ENCODE measurements at regions not wholly inside any gene's neighbourhood (a gene's known extent, or its start where the extent isn't known, plus 50 kb on each side); places are given as distances from the start of the nearest gene placed in this dataset.

DNA sequence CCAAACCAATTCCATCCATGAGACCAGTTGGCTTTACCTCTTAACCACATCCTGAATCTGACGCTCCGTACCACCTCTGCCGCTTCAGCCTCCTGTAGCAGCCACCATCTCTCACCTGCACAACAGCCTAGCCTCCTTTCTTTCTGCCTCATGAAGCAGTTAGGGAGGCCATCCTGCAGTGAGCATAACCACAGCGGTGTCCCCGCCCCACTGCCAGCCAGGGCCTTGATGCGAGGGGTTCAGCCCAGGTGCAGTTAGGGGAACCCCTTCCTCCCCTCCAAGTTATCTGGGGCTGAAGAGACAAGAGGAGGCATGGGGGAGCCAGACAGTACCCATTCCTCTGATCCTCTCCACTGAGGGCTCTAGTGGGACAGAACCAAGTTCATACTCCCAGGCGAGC lies 167.0 kb downstream of the C5orf15 start:
- TF ChIP-seq, protein P1, sequence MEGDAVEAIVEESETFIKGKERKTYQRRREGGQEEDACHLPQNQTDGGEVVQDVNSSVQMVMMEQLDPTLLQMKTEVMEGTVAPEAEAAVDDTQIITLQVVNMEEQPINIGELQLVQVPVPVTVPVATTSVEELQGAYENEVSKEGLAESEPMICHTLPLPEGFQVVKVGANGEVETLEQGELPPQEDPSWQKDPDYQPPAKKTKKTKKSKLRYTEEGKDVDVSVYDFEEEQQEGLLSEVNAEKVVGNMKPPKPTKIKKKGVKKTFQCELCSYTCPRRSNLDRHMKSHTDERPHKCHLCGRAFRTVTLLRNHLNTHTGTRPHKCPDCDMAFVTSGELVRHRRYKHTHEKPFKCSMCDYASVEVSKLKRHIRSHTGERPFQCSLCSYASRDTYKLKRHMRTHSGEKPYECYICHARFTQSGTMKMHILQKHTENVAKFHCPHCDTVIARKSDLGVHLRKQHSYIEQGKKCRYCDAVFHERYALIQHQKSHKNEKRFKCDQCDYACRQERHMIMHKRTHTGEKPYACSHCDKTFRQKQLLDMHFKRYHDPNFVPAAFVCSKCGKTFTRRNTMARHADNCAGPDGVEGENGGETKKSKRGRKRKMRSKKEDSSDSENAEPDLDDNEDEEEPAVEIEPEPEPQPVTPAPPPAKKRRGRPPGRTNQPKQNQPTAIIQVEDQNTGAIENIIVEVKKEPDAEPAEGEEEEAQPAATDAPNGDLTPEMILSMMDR (IDR thresholded peaks at IDR 0.05; ENCODE audit: low read depth, low read length, missing control alignments) = no peak
- no peak overlapping the region for H3K4me3 ChIP-seq (ENCODE audit: low read depth, low read length)
- no peaks in the 10 kb centered on the region for H3K36me3 ChIP-seq (replicated peaks)
- DNase-seq = no peak
- no peak overlapping the region for H3K27ac ChIP-seq
- in situ Hi-C loops (cut with HindIII; ENCODE audit: low pct_ligation_motif_present, low sequenced_read_pairs) = no loop called here
- H3K27me3 ChIP-seq (replicated peaks) = no peaks in the 10 kb centered on the region

DNA sequence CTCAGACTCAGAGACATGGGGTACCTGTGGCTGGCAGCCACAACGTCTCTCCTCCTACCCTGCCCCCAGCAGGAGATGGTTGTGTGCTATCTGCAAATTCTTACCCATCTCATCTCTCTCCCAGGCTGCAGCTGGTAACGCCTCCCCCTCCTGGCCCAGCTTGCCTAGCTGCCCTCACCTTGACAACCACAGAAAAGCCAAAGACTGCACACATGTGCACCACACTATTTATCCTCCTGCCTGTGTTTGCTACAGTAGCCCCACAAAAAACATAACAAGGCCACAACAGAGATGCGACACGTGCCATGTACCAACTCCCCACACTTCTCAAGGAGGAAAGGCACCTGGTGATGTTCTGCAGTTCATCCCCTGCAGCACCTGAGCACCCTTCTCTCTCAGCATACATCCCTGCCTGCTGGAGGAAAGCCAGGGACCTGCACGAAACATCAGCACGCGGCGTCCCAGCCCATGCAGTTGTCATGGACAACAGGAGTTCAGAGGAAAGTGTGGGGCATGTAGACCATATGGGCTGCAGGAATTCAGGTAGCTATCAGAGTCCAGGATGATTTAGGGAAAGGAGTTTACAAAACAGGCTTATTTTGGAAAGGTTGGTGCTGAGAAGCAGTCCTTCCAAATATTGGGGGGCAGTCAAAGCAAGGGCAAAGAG lies 168.7 kb downstream of the C5orf15 start:
- Histone ChIP-seq H3K4me3 (ENCODE audit: low read depth, low read length) (no peak overlapping the region), H3K27ac (no peak overlapping the region), H3K27me3 (replicated peaks) (peaks cover under 1% of the 10 kb centered on the region), H3K36me3 (replicated peaks) (no peaks in the 10 kb centered on the region)
- DNase-seq = no peak
- TF ChIP-seq, protein P1 (IDR thresholded peaks at IDR 0.05; ENCODE audit: low read depth, low read length, missing control alignments) = no peak
- in situ Hi-C loops (cut with HindIII; ENCODE audit: low pct_ligation_motif_present, low sequenced_read_pairs) = no loop called here

DNA sequence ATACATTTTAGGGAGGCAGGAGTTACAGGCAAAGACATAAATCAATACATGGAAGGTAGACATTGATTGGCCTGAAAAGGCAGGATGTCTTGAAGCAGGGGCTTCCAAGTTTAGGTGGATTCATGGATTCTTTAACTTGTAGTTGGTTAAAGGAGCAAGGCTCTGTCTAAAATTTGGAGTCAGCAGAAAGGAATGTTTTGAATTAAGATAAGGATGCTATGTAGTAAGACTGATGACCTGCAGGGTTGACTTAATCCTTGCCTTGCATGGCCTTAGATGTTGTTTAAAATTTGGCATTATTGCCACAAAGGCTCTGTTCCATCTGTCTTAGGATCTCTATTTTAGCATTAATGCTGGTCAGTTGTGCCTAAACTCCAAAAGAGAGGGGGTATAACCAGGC lies 171.3 kb downstream of the C5orf15 start:
- Histone ChIP-seq H3K36me3 (replicated peaks) (no peaks in the 10 kb centered on the region), H3K27ac (no peak overlapping the region), H3K4me3 (ENCODE audit: low read depth, low read length) (no peak overlapping the region), H3K27me3 (replicated peaks) (peaks cover 3% of the 10 kb centered on the region)
- peak; percentile 13 for DNase-seq
- TF ChIP-seq, protein P1 (IDR thresholded peaks at IDR 0.05; ENCODE audit: low read depth, low read length, missing control alignments) = no peak
- in situ Hi-C loops (cut with HindIII; ENCODE audit: low pct_ligation_motif_present, low sequenced_read_pairs) = no loop called here

DNA sequence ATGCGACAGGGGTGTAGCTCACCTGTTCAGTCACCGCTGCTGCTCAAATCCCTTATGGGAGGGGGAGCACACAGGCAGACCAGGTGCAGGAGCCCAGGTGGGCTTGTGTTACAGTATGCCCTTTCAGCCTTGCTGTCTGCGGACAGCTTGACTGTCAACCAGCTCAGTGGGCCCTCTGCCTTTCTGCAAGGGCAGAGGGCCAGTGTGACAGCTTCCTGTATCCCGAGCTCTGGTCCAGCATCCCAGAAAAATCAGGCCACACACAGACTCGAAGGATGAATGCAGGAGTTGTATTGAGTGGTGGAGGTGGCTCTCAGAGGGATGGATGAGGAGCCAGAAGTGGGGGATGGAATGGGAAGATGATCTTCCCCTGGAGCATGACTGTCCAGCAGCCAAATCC lies 172.2 kb downstream of the C5orf15 start:
- in situ Hi-C loops (cut with HindIII; ENCODE audit: low pct_ligation_motif_present, low sequenced_read_pairs) = no loop called here
- Histone ChIP-seq H3K4me3 (ENCODE audit: low read depth, low read length) (no peak overlapping the region), H3K36me3 (replicated peaks) (no peaks in the 10 kb centered on the region), H3K27me3 (replicated peaks) (peaks cover 3% of the 10 kb centered on the region), H3K27ac (no peak overlapping the region)
- DNase-seq = no peak
- TF ChIP-seq, protein P1 (IDR thresholded peaks at IDR 0.05; ENCODE audit: low read depth, low read length, missing control alignments) = no peak

DNA sequence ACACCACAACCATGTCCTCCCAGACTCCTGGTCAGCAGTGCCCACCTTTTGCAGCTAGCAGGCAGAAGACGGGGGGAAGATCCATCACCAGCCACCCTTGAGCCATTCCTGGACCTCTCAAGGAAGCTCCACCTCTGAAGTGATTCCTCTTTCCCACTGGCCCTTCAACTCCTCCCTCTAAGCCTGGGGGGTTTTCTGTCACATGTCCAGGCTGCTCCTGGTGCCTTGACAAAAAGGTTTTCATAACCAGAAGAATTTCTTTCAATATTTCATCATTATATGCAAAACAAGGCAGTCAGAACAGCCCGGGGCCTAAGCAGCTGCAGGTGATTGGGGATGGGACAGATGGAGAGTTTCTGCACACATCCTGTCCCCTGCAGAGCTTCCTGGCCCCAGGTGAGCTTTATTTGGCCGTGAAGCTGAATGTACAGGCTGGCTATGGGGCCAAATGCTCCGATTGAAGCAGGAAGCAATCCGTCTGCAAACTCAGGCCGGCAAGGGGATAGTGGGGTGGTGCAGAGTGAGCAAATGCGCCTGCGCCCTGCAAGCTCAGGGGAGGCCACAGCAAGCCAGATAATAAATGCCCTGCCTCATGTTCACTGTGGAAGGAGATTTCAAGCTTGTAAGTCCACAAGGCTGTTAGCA lies 173.5 kb downstream of the C5orf15 start:
- in situ Hi-C loops (cut with HindIII; ENCODE audit: low pct_ligation_motif_present, low sequenced_read_pairs) = no loop called here
- TF ChIP-seq, protein P1 (IDR thresholded peaks at IDR 0.05; ENCODE audit: low read depth, low read length, missing control alignments) = no peak
- Histone ChIP-seq H3K27ac (no peak overlapping the region), H3K27me3 (replicated peaks) (peaks cover 3% of the 10 kb centered on the region), H3K4me3 (ENCODE audit: low read depth, low read length) (no peak overlapping the region), H3K36me3 (replicated peaks) (no peaks in the 10 kb centered on the region)
- no peak for DNase-seq
